GM12873 (cell line): ENCODE measurements at regions not wholly inside any gene's neighbourhood (a gene's known extent, or its start where the extent isn't known, plus 50 kb on each side); places are given as distances from the start of the nearest gene placed in this dataset.

Experiments
- TF ChIP-seq, protein P1 (sequence below): IDR thresholded peaks from 2 replicates; pipeline ENCODE4 v1.5.1; 2012; ENCODE audit warnings: low read depth, mild to moderate bottlenecking, moderate library complexity, low read length, control low read depth; ENCODE audit not compliant: insufficient read depth; ENCODE audit errors: missing control alignments

DNA sequence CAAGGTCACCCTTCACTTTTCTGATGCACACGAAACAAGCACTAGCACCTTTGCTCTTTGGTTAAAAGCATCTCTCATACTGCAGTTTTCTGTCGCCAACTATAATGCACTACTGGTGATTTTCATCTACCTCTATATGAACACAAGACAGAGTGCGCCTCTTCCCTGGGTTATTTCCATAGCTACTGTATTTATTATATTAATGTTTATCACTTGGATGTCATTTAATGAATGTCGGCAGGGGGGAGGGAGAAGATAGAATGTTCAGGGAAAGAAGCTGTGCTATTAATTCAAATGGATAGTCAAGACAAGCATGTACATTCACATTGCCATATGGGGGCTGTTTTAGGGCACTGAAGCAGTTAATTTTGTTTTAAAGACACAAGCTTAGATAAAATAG lies 174.1 kb upstream of the SAMSN1 start:
- TF ChIP-seq, protein P1, sequence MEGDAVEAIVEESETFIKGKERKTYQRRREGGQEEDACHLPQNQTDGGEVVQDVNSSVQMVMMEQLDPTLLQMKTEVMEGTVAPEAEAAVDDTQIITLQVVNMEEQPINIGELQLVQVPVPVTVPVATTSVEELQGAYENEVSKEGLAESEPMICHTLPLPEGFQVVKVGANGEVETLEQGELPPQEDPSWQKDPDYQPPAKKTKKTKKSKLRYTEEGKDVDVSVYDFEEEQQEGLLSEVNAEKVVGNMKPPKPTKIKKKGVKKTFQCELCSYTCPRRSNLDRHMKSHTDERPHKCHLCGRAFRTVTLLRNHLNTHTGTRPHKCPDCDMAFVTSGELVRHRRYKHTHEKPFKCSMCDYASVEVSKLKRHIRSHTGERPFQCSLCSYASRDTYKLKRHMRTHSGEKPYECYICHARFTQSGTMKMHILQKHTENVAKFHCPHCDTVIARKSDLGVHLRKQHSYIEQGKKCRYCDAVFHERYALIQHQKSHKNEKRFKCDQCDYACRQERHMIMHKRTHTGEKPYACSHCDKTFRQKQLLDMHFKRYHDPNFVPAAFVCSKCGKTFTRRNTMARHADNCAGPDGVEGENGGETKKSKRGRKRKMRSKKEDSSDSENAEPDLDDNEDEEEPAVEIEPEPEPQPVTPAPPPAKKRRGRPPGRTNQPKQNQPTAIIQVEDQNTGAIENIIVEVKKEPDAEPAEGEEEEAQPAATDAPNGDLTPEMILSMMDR: no peak

DNA sequence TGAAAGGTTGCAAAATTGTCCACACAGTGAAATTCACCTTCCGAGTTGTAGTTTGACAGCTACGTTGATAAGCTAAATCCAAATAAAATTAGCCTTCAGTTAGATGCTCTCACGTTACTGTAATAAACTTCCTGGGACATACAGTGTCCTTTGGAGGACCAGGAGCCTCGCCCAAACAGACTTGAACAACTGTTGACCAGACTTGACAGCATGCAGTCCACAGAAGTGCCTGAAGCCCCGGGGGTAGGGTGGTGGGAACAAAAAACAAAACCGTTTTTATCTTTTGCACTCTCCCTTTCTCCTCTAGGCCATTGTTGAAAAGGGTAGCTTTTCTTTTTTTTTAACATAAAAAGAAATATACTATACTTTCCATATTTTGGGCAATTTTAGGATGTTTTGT lies 172.8 kb upstream of the SAMSN1 start:
- TF ChIP-seq, protein P1: no peak

DNA sequence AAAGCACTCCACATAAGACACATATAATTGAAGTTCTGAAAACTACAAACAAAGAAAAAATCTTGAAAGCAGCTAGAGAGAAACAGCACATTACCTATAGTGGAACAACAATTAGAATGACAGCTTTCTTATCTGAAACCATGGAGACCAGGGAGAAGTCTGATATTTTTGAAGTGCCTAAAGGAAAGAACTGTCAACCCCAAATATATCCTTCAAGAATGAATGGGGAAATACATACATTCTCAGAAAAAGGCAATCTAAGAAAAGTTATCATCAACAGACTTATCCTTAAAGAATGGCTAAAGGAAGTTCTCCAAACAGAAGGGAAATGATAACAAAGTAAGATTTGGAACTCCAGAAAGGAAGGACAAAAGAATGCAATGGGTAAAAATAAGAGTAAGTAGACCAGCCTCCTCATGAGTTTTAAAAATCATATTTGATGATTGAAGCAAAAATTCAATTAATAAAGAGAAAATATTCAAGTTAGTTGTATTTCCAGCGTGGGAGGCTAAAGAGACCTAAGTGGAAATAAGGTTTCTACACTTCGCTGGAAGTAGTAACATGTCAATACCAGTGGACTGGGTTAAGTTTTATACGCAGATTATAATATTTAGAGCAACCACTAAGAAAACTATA lies 170.8 kb upstream of the SAMSN1 start:
- TF ChIP-seq, protein P1: no peak

DNA sequence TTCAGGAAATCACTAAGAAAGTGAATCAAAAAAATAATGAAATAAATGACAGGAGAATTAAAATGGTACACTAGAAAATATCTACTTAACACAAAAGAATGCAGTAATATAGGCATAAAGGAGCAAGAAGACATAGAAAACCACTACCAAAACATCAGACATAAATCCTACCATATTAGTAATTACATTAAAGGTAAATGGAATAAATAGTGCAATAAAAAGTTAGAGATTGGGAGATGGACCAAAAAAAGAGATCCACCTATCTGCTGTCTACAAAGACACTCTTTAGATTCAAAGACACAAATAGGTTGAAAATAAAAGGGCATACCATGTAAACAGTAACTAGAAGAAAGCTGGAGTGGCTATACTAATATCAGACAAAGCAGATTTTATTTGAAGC lies 167.0 kb upstream of the SAMSN1 start:
- TF ChIP-seq, protein P1: no peak

DNA sequence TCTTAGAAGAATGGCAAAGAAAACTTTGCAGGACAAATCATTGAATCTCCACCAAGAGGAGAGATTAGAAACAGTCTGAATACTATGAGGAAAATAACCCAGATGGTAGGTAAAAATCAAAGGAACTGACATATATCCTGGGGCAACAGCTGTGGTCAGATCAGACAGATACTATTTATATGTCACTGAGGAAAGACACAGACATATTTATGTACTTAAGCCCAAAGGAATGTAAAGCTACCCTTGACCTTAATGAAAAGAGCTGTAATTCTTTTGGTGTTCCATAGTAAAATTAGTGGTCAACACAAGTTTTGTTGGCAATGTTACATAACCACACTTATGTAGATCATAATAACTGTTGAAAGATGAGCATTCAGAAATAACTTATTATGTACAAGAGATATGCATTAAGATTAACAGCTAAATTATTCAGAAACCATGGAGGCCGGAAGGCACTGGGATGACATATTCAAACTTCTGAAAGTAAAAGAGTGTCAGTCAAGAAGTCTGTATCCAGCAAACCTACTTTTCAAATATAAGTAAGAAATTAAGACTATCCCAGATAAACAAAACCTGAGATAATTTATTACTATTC lies 166.1 kb upstream of the SAMSN1 start:
- TF ChIP-seq, protein P1: no peak

DNA sequence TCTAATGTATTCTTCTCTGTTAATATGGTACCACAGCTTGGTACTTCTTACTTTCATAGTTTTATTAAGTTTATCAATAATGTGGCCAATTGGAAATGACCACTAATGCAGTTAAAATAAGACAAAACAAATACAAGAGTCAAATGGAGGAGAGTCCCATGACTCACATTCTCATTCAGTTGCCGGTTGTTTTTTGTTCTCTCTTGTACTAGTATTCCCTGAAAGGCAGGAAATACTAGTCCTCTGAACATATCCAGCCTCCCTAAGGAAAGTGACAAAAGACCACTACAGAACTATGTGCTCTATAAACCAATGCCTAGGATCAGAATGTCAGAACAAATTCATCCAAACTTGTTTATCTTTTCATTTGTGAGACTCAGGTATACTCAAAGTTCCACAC lies 165.2 kb upstream of the SAMSN1 start:
- TF ChIP-seq, protein P1: no peak

DNA sequence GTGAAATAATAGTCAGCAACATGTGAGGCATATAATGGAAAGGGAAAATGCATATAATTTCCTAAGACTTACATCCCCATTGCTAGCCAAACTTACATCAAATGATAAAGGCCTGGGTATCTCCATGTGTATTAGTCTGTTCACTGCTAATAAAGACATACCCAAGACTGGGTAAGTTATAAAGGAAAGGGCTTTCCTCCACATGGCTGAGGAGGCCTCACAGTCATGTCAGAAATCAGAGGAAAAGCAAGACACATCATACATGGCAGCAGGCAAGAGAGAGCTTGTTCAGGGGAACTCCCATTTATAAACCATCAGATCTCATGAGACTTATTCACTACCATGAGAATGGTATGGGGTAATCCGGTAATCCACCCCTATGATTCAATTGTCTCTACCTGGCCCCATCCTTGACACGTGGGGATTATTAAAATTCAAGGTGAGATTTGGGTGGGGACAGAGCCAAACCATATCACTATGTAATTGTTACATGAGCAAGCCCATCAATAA lies 161.5 kb upstream of the SAMSN1 start:
- TF ChIP-seq, protein P1: no peak
